GM19035 (cell line): ENCODE measurements at regions not wholly inside any gene's neighbourhood (a gene's known extent, or its start where the extent isn't known, plus 50 kb on each side); places are given as distances from the start of the nearest gene placed in this dataset.
"Not testable (repeated sequence)": the region's sequence is repeated elsewhere in the genome, so short reads cannot be mapped to it uniquely, and the experiment has no call there.

Experiments used
- ATAC-seq: cut with Tn5 transposase; IDR thresholded peaks from one replicate; pipeline ENCODE4 v1.9.1; 2021; ENCODE audit not compliant: unreplicated experiment

GRCh38 chr4:164192844-164193243, 561.1 kb upstream of the SMIM31 start:
- no peak for ATAC-seq

DNA sequence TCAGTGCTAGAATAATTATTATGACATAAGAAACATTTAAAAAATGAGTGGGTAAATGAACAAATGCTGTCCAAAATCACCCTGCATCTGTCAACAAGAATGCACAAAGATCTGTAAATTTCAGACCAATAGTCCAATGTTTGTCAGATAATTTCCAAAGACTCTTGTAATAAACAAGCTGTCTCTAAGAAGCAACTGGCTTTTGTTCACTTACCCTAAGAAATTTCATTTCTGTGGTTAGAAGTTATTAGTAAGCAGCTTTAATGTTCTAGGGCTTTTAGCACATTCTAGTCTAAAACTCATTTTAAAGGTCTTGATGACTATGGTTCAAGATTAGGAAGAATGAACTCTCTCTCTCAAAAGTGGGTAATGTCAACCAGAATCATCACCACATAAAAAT, 560.3 kb upstream of the SMIM31 start:
- ATAC-seq: no peak

DNA sequence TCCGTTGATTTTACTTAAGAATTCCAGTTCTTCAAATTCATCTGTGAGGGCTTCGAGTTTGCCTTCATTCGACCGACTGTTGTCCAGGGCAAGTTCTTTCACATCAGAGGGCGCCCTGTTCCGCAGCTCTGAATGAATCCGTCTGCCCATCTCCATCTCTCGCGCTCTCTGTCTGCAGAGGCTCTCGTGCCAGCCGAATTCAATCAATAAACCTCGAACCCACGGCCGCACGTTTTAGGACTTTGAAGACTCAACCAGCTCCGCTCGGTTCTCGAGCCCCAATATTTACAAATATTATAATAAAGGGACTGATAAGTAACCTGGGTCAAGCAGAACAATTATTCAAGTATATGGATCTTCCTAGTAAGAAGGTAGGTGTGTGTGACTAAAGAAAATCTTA, 556.4 kb upstream of the SMIM31 start:
- ATAC-seq: no peak

- ATAC-seq: no peak
Observed at GRCh38 chr4:164203476-164203875, 550.5 kb upstream of the SMIM31 start.

DNA sequence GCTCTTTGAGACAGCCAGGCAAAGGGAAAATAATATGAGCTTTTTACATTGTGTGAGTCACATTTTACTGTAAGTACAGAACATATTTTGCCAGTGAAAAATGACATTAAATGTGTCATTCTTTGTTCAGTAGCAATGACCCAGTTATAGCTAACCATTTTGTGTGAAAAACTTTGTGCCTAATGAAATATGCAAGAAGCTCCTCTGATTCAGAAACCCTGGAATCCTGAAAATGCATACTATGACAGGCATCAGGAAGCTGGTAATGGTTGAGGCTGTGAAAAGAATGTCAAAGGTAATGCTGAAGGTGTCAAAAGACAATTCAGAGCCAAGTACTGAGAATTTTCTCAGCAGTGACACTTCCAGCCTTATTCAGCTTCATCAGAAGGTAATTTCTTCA, 549.5 kb upstream of the SMIM31 start:
- no peak for ATAC-seq

GRCh38 chr4:164207460-164207859, 546.5 kb upstream of the SMIM31 start:
- no peak for ATAC-seq

- no peak for ATAC-seq
Observed at GRCh38 chr4:164210377-164210776, 543.6 kb upstream of the SMIM31 start.

DNA sequence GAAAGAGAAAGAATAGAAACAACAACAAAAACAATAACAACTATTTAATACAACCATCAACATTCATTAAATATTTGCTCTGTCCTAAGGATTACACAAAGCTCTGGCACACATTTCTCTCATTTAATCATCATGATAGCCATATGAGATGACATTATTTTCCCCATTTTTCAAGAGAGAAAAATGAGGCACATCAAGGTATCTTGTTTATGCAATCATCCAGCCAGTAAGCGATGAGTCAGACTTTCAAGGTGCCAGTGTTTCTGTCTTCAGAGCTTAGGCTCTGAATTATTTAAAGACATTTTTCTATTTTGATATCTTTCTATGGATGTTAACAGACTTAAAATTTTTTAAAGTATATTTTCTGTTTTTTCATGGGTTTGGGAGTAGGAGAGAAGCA, 541.8 kb upstream of the SMIM31 start:
- no peak for ATAC-seq

- ATAC-seq: no peak
Observed at GRCh38 chr4:164212714-164213113, 541.2 kb upstream of the SMIM31 start.

GRCh38 chr4:164215113-164215741, 538.7 kb upstream of the SMIM31 start:
- no peak for ATAC-seq

DNA sequence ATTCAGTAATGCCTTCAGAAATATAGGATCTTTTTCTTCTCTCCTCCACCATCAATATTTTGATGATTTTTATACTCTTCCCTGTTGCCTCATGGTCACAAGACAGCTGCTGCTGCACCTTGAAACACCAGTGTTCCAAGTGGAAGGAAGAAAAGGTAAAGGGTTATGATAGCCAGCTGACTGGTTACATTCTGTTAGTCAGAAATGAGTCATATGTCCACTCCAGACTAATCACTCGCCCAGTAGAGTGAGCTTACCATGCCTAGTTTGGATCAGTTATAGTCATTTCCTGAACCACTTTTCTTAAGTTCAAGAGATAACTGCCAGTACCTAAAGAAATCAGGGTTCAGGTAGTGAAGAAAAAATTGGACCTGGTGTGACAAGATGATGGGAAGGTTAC, 532.3 kb upstream of the SMIM31 start:
- ATAC-seq: no peak

DNA sequence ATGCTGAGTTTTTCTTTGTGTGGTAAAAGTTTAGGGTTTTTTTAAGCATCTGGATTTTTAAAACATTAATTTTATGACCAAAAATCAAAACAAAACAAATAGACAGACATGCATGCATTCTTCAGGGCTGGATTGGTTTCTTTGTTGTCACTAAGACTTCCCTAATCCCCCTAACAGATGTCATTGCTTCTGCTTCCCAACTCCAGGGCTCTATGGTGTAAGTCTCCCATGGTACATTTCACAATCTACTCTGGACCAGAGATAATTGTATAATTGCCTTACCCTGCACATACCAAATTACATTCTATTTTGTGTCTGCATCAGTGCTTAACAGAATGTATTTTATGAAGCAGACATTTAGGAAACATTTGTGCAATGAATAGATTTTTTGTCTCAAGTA, 529.1 kb upstream of the SMIM31 start:
- ATAC-seq: no peak

GRCh38 chr4:164229255-164229654, 524.7 kb upstream of the SMIM31 start:
- ATAC-seq: no peak

DNA sequence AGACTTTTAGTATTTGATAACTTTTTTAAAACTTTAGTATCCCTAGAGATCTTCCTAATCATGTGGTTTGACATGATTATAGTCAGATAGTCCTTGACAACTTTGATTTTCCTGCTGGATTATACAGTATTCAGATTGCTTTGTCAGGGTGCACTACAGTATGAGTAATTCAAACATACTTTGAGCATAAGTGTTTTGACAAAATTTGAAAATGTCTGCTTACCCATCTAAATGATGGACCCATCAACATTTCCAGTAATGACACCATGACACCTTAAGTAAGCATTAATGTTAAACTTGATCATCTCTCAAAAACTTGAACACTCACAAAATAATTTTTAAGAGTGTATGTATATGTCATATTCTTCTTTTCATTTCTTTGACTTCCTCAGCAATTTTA, 514.5 kb upstream of the SMIM31 start:
- no peak for ATAC-seq

DNA sequence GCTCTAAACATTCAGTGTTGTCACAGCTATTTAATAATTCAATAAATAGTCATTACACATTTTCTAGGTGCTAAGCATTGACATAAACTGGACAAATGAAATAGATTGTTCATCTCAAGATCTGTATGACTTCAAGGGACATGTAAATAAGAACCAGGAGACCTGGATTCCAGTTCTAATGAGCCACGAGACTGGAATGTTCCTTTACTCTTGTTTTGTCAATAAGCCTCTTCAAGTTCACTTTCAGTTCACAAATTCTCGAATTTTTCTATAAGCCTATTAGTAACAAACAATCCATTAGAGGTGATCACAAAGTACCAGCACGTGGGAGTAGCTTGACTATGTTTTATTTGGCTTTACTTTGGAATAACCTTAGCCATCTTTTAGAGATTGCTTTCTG, 514.0 kb upstream of the SMIM31 start:
- no peak for ATAC-seq

DNA sequence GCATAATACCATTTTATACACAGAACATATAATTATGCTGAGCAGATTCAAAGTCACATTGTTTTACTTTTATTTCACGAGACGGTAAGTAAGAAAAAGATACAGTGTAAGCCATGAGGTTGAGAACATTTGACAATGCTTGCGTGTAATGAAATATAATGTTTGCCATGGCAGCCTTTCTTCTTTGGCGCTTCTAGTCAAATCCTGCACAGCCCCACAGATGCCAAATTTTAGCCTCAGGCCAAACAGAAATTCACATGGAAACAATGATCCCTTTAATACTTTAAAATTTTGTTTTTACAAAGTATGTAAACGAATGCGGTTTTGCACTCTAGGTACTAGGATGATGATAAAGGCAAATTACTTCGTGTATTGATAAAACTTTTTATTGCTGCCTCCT, 502.7 kb upstream of the SMIM31 start:
- ATAC-seq: no peak

DNA sequence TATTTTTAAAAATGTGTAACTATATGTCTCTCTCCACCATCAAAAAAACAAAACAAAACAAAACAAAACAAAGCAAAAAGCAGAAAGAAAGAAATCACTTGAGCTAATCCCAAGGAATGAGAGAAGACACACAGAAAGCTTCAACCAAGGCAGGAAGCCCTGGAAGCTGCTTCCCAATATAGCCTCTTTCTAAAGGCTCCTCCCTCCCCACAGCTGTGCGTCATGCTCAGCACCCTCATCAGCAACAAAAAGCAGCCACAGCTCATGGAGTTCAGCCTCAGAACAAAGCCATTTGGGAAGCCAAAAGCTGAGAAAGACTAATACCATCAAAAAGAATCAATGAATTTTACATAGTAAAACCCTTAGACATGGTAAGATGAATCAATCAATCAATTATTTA, 501.6 kb upstream of the SMIM31 start:
- no peak for ATAC-seq

GRCh38 chr4:164261831-164262230, 492.1 kb upstream of the SMIM31 start:
- ATAC-seq: no peak

- not testable (repeated sequence) for ATAC-seq
Observed at GRCh38 chr4:164262508-164262907, 491.4 kb upstream of the SMIM31 start.

DNA sequence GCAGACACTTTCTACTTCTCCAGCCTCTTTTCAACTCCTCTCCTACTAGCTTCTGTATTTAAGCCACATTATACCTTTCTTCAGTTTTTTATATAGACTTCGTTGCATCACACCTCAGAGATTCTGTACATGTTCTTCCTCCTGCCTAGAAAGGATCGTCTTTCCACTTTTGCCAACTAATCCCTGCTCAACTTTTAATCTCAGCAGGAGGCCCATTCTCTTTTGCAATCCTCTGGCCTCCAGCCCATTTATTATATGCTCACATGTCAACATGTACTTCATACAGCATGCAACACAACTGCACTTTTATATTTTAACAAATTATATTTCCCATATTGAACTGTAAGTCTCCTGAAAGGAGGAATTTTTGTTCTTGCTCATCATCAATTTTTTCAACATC, 476.5 kb upstream of the SMIM31 start:
- ATAC-seq: not testable (repeated sequence)

DNA sequence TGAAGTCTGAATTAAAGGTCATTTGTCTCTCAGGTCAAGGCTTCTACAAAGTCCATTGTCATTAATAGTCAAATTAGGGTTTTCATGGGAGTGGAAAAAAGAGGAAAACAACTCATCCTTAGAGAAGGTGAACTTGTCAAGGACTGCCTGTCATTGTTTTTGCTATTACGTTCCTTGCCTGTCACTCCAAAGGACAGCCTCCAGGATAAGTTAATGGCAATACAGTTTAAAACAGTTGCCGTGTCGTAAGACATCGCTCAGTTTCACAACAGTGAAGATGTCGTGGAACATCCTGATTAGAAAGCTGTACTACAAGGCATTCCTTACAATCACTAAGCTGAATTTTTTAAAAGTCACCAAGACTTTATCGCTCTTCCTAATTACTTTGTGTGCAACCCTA, 466.8 kb upstream of the SMIM31 start:
- ATAC-seq: no peak

DNA sequence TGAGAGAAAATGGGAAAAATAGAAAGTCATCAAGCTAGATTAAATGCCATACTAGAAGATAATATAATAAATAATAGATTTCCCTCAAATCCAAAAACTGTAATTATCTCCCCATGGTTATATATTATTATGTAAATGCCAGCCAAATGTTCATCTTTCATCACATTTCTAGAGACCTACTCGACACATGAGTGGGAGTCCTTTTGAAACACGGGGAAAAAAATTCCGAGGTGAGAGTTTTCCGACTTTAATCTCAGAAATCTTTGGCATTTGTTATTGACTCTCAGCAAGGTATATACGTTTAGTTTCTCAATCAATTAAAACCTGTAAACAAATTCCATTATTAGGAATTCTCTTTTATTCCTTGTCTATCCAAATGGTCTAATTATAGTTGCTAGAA, 465.4 kb upstream of the SMIM31 start:
- no peak for ATAC-seq

- no peak for ATAC-seq
Observed at GRCh38 chr4:164293203-164293602, 460.7 kb upstream of the SMIM31 start.

DNA sequence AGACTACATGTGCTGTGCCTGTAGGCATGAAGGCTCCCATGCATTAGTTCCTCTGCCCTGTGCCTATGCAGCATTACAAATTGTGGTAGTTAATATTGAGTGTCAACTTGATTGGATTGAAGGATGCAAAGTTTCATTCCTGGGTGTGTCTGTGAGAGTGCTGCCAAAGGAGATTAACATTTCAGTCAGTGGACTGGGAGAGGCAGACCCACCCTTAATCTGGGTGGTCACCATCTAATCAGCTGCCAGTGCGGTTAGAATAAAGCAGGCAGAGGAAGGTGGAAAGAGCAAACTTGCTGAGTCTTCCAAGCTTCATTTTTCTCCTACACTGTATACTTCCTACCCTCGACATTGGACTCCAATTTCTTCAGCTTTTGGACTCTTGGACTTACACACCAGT, 460.2 kb upstream of the SMIM31 start:
- no peak for ATAC-seq
